GM12875 (cell line): ENCODE measurements at regions not wholly inside any gene's neighbourhood (a gene's known extent, or its start where the extent isn't known, plus 50 kb on each side); places are given as distances from the start of the nearest gene placed in this dataset.

Experiments
- H3K4me3 ChIP-seq: one replicate; pipeline ENCODE4 v1.5.1; 2011; ENCODE audit warnings: low read depth, low read length, control low read depth
- CTCF ChIP-seq: IDR thresholded peaks from 2 replicates; pipeline ENCODE4 v1.5.1; 2011; ENCODE audit warnings: low read depth, mild to moderate bottlenecking, control low read depth, inconsistent platforms, low read length, moderate library complexity, borderline replicate concordance; ENCODE audit not compliant: insufficient read depth

- no peak for TF ChIP-seq CTCF
- H3K4me3 ChIP-seq = no peak overlapping the region
Observed at GRCh38 chr2:150625303-150625702, 137.8 kb upstream of the RND3 start.

- TF ChIP-seq CTCF = no peak
- no peak overlapping the region for H3K4me3 ChIP-seq
Observed at GRCh38 chr2:150624001-150624401, 136.5 kb upstream of the RND3 start.

GRCh38 chr2:150621526-150622213 is 134.2 kb upstream of the RND3 start:
- no peak for TF ChIP-seq CTCF
- no peak overlapping the region for H3K4me3 ChIP-seq

- H3K4me3 ChIP-seq = no peak overlapping the region
Observed at GRCh38 chr2:150620855-150621254, 133.4 kb upstream of the RND3 start.

GRCh38 chr2:150620416-150620815 is 132.9 kb upstream of the RND3 start:
- TF ChIP-seq CTCF = no peak
- no peak overlapping the region for H3K4me3 ChIP-seq

More at GRCh38 chr2:150620855-150621254, 133.4 kb upstream of the RND3 start:
- no peak for TF ChIP-seq CTCF

- TF ChIP-seq CTCF = no peak
- no peak overlapping the region for H3K4me3 ChIP-seq
Observed at GRCh38 chr2:150619607-150620330, 132.3 kb upstream of the RND3 start.
